SK-N-SH (cell line): ENCODE measurements at regions not wholly inside any gene's neighbourhood (a gene's known extent, or its start where the extent isn't known, plus 50 kb on each side); places are given as distances from the start of the nearest gene placed in this dataset.
"Not testable (repeated sequence)": the region's sequence is repeated elsewhere in the genome, so short reads cannot be mapped to it uniquely, and the experiment has no call there.

Experiments
- CTCF ChIA-PET: fragments of 300-600, 350-600 bp; formaldehyde crosslinking; extraction: SDS; loops from one replicate; lab custom pipeline; 2021; lab: Yijun Ruan, JAX
- POLR2A ChIA-PET: fragments of 350-600 bp; sonication (Branson Sonifier 250); formaldehyde crosslinking; extraction: SDS; loops from one replicate; lab custom pipeline; 2020; ENCODE audit warnings: antibody characterized with exemption, inconsistent platforms; lab: Yijun Ruan, JAX
- DNase-seq: peaks from one replicate; pipeline ENCODE4 v3.0.0; 2012
- H2AFZ ChIP-seq: fragments of 200-600 bp; sonication (generic); 2 replicates; pipeline ENCODE4 v1.8.1; 2016; ENCODE audit warnings: antibody characterized with exemption, mild to moderate bottlenecking, low read depth
- H3F3A ChIP-seq: fragments of 200-600 bp; sonication (generic); replicated peaks from 2 replicates; pipeline ENCODE3; 2016; ENCODE audit warnings: antibody characterized with exemption, mild to moderate bottlenecking; ENCODE audit not compliant: insufficient read depth
- H3K27ac ChIP-seq, 2 experiments: fragments of 200-500 bp in 1 of 2; fragments of 200-600 bp in 1 of 2; sonication (Bioruptor generic) in 1 of 2; sonication (generic), shearing (Covaris generic) in 1 of 2; 2 replicates each; pipeline versions ENCODE4 v1.5.1 to v1.6.1; 2014 to 2016; ENCODE audit warnings: low read depth in 2 of 2, inconsistent platforms in 1 of 2, low read length in 1 of 2, mild to moderate bottlenecking in 1 of 2, mixed read lengths in 1 of 2
- H3K27me3 ChIP-seq: fragments of 200-600 bp; sonication (generic), shearing (Covaris generic); 2 replicates; pipeline ENCODE4 v1.6.1; 2016; ENCODE audit warnings: mixed run types; ENCODE audit not compliant: insufficient read depth
- H3K36me3 ChIP-seq, 2 experiments: fragments of 200-500 bp in 1 of 2; fragments of 200-600 bp in 1 of 2; sonication (Bioruptor generic) in 1 of 2; sonication (generic) in 1 of 2; replicated peaks in 1 of 2; 2 replicates each; pipeline versions ENCODE3 to v1.5.1; 2014 to 2016; ENCODE audit warnings: low read length in 1 of 2, mild to moderate bottlenecking in 1 of 2; ENCODE audit not compliant: insufficient read depth in 2 of 2, control insufficient read depth in 1 of 2
- H3K4me1 ChIP-seq, 2 experiments: fragments of 200-500 bp in 1 of 2; fragments of 200-600 bp in 1 of 2; sonication (Bioruptor generic) in 1 of 2; sonication (generic), shearing (Covaris generic) in 1 of 2; 2 replicates each; pipeline versions ENCODE4 v1.5.1 to v1.6.1; 2014 to 2016; ENCODE audit warnings: low read depth in 1 of 2, low read length in 1 of 2, mixed run types in 1 of 2; ENCODE audit not compliant: insufficient read depth in 2 of 2, control insufficient read depth in 1 of 2
- H3K4me2 ChIP-seq: fragments of 200-600 bp; sonication (generic), shearing (Covaris generic); 2 replicates; pipeline ENCODE4 v1.6.1; 2017; ENCODE audit warnings: mixed run types
- H3K4me3 ChIP-seq, 2 experiments: fragments of 200-500 bp in 1 of 2; fragments of 200-600 bp in 1 of 2; sonication (Bioruptor generic) in 1 of 2; sonication (generic), shearing (Covaris generic) in 1 of 2; 2 replicates each; pipeline versions ENCODE4 v1.5.1 to v1.8.1; 2014 to 2016; ENCODE audit warnings: low read depth in 2 of 2, inconsistent platforms in 1 of 2, low read length in 1 of 2, mild to moderate bottlenecking in 1 of 2, mixed read lengths in 1 of 2, moderate library complexity in 1 of 2
- H3K79me2 ChIP-seq: fragments of 200-600 bp; sonication (generic); 2 replicates; pipeline ENCODE4 v1.8.1; 2017; ENCODE audit warnings: mild to moderate bottlenecking; ENCODE audit not compliant: insufficient read depth
- H3K9ac ChIP-seq: fragments of 200-600 bp; sonication (generic); 2 replicates; pipeline ENCODE4 v1.6.1; 2017; ENCODE audit warnings: mixed run types
- H3K9me2 ChIP-seq: fragments of 200-600 bp; sonication (generic); 2 replicates; pipeline ENCODE4 v1.6.1; 2017; ENCODE audit warnings: mixed run types
- H3K9me3 ChIP-seq: fragments of 200-600 bp; sonication (generic); 2 replicates; pipeline ENCODE4 v1.6.1; 2017; ENCODE audit warnings: mixed run types, mild to moderate bottlenecking, moderate library complexity
- H4K20me1 ChIP-seq: fragments of 200-600 bp; sonication (generic); 2 replicates; pipeline ENCODE4 v1.6.1; 2017; ENCODE audit warnings: mild to moderate bottlenecking, mixed run types; ENCODE audit not compliant: insufficient read depth
- ELF1 ChIP-seq: IDR thresholded peaks from 2 replicates; pipeline ENCODE4 v1.4.0; 2012
- EZH2phosphoT487 ChIP-seq: fragments of 200-600 bp; sonication (generic); IDR thresholded peaks from 2 replicates; pipeline ENCODE4 v1.6.1; 2017; ENCODE audit warnings: low read depth, mixed run types, mild to moderate bottlenecking, antibody characterized with exemption, moderate library complexity, borderline replicate concordance
- FOXM1 ChIP-seq: IDR thresholded peaks from 2 replicates; pipeline ENCODE4 v1.4.0; 2012; ENCODE audit warnings: low read depth, mild to moderate bottlenecking
- GABPA ChIP-seq: IDR thresholded peaks from 2 replicates; pipeline ENCODE4 v1.4.0; 2012; ENCODE audit warnings: low read depth, mild to moderate bottlenecking
- GATA2 ChIP-seq: sonication (generic); formaldehyde crosslinking; IDR thresholded peaks from 2 replicates; pipeline ENCODE4 v1.5.0; 2020; ENCODE audit warnings: mild to moderate bottlenecking, missing genetic modification reagents
- IRF3 ChIP-seq: fragments of 150-350 bp; IDR thresholded peaks from 2 replicates; pipeline ENCODE4 v1.6.1; 2016; ENCODE audit warnings: mild to moderate bottlenecking, low read depth, low read length
- MEF2A ChIP-seq: IDR thresholded peaks from 2 replicates; pipeline ENCODE4 v1.4.0; 2012; ENCODE audit warnings: low read depth, borderline replicate concordance
- MXI1 ChIP-seq: IDR thresholded peaks from 2 replicates; pipeline ENCODE4 v1.6.1; 2012; ENCODE audit warnings: mild to moderate bottlenecking, low read depth, low read length, improper control_type of control experiment
- RFX5 ChIP-seq: IDR thresholded peaks from 2 replicates; pipeline ENCODE4 v1.6.1; 2012; ENCODE audit warnings: mild to moderate bottlenecking, improper control_type of control experiment, low read length
- RXRA ChIP-seq: IDR thresholded peaks from 2 replicates; pipeline ENCODE4 v1.4.0; 2012; ENCODE audit warnings: low read depth, mild to moderate bottlenecking, borderline replicate concordance
- SIN3A ChIP-seq: IDR thresholded peaks from 2 replicates; pipeline ENCODE4 v1.6.1; 2012; ENCODE audit warnings: low read depth, mild to moderate bottlenecking, low read length, moderate library complexity, borderline replicate concordance
- SMC3 ChIP-seq: IDR thresholded peaks from 2 replicates; pipeline ENCODE4 v1.6.1; 2012; ENCODE audit warnings: low read depth, low read length, improper control_type of control experiment
- TAF1 ChIP-seq: IDR thresholded peaks from 2 replicates; pipeline ENCODE4 v1.6.1; 2012; ENCODE audit warnings: low read depth, mild to moderate bottlenecking, low read length, moderate library complexity, borderline replicate concordance
- YY1 ChIP-seq: IDR thresholded peaks from 2 replicates; pipeline ENCODE4 v1.4.0; 2012; ENCODE audit warnings: low read depth, mild to moderate bottlenecking
- WGBS: methylation state at CpG from one replicate; pipeline ENCODE4 v1.1.6; 2017; ENCODE audit warnings: low lambda C conversion rate; 5-methylcytosine and 5-hydroxymethylcytosine counted together
- TF ChIP-seq, protein P1 (sequence below): IDR thresholded peaks from 2 replicates; pipeline ENCODE4 v1.4.0; 2012; ENCODE audit warnings: low read depth, borderline replicate concordance

DNA sequence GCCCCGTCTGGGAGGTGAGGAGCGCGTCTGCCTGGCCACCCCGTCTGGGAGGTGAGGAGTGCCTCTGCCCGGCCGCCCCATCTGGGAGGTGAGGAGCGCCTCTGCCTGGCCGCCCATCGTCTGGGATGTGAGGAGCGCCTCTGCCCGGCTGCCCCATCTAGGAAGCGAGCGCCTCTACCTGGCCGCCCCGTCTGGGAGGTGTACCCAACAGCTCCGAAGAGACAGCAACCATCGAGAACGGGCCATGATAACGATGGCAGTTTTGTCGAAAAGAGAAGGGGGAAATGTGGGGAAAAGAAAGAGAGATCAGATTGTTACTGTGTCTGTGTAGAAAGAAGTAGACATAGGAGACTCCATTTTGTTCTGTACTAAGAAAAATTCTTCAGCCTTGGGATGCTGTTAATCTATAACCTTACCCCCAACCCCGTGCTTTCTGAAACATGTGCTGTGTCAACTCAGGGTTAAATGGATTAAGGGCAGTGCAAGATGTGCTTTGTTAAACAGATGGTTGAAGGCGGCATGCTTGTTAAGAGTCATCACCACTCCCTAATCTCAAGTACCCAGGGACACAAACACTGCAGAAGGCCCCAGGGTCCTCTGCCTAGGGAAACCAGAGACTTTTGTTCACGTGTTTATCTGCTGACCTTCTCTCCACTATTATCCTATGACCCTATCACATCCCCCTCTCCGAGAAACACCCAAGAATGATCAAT, 137.0 kb upstream of the PALMD start:
- H4K20me1 ChIP-seq, H3K9ac ChIP-seq, H3K9me2 ChIP-seq, H2AFZ ChIP-seq, H3K4me1 ChIP-seq, H3K4me3 ChIP-seq, CTCF ChIA-PET, H3K4me2 ChIP-seq, POLR2A ChIA-PET, H3F3A ChIP-seq, DNase-seq, H3K9me3 ChIP-seq, H3K27me3 ChIP-seq, H3K79me2 ChIP-seq, H3K27ac ChIP-seq, H3K36me3 ChIP-seq: not testable (repeated sequence)
- 82% methylated on average over 14 of the region's 24 CpGs for WGBS

- 83% methylated on average over 8 of the region's 8 CpGs for WGBS
- POLR2A ChIA-PET, H3K9me3 ChIP-seq, H3F3A ChIP-seq, H3K36me3 ChIP-seq, H3K27me3 ChIP-seq, H3K9me2 ChIP-seq, H3K9ac ChIP-seq, H3K4me3 ChIP-seq, DNase-seq, H3K27ac ChIP-seq, H3K4me1 ChIP-seq, CTCF ChIA-PET, H3K79me2 ChIP-seq, H4K20me1 ChIP-seq, H3K4me2 ChIP-seq, H2AFZ ChIP-seq: not testable (repeated sequence)
These were observed 130.9 kb upstream of the PALMD start for GRCh38 chr1:99514823-99515552.

GRCh38 chr1:99516141-99516540, 129.8 kb upstream of the PALMD start:
- Histone ChIP-seq H3K4me3 (no peak overlapping the region), H3K9ac (no peak overlapping the region), H3K4me1 (no peaks in the 10 kb centered on the region), H3K27ac (no peak overlapping the region), H3K4me2 (no peak overlapping the region), H3K9me2 (no peaks in the 10 kb centered on the region), H3K79me2 (no peaks in the 10 kb centered on the region), H2AFZ (peak overlapping the region; percentile 57; the same call in 1 of the 2 replicates), H4K20me1 (no peaks in the 10 kb centered on the region), H3F3A (no peaks in the 10 kb centered on the region), H3K27me3 (no peaks in the 10 kb centered on the region), H3K9me3 (no peaks in the 10 kb centered on the region), H3K36me3 (no peaks in the 10 kb centered on the region)
- 42% methylated on average over 1 of the region's 1 CpG for WGBS
- ChIA-PET POLR2A (no interaction called here), CTCF (no interaction called here)
- DNase-seq = no peak
- TF ChIP-seq SIN3A (no peak), MXI1 (no peak), GATA2 (CRISPR knock-in tag) (no peak), MEF2A (no peak), GABPA (no peak), IRF3 (no peak), RXRA (no peak), FOXM1 (no peak), SMC3 (no peak), EZH2phosphoT487 (no peak), ELF1 (no peak), YY1 (no peak), TAF1 (no peak), RFX5 (no peak)
- TF ChIP-seq, protein P1, sequence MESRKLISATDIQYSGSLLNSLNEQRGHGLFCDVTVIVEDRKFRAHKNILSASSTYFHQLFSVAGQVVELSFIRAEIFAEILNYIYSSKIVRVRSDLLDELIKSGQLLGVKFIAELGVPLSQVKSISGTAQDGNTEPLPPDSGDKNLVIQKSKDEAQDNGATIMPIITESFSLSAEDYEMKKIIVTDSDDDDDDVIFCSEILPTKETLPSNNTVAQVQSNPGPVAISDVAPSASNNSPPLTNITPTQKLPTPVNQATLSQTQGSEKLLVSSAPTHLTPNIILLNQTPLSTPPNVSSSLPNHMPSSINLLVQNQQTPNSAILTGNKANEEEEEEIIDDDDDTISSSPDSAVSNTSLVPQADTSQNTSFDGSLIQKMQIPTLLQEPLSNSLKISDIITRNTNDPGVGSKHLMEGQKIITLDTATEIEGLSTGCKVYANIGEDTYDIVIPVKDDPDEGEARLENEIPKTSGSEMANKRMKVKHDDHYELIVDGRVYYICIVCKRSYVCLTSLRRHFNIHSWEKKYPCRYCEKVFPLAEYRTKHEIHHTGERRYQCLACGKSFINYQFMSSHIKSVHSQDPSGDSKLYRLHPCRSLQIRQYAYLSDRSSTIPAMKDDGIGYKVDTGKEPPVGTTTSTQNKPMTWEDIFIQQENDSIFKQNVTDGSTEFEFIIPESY = no peak
